NCI-H2107 (cell line): ENCODE measurements at regions not wholly inside any gene's neighbourhood (a gene's known extent, or its start where the extent isn't known, plus 50 kb on each side); places are given as distances from the start of the nearest gene placed in this dataset.
"Not testable (repeated sequence)": the region's sequence is repeated elsewhere in the genome, so short reads cannot be mapped to it uniquely, and the experiment has no call there.

Source experiments
- DNase-seq: peaks from one replicate; lab custom pipeline; 2025; lab: John Stamatoyannopoulos, UW

- no peak for DNase-seq
These were observed 725.1 kb downstream of the BRINP3 start for GRCh38 chr1:189752461-189752995.

- not testable (repeated sequence) for DNase-seq
These were observed 722.6 kb downstream of the BRINP3 start for GRCh38 chr1:189755100-189755499.

GRCh38 chr1:189764391-189765320 lies 713.0 kb downstream of the BRINP3 start:
- no peak for DNase-seq

GRCh38 chr1:189769448-189769847 lies 708.2 kb downstream of the BRINP3 start:
- DNase-seq, result no peak

- no peak for DNase-seq
These were observed 702.9 kb downstream of the BRINP3 start for GRCh38 chr1:189774721-189775287.

- DNase-seq, result no peak
These were observed 702.3 kb downstream of the BRINP3 start for GRCh38 chr1:189775343-189775742.

- no peak for DNase-seq
These were observed 698.6 kb downstream of the BRINP3 start for GRCh38 chr1:189779034-189779433.

- DNase-seq, result no peak
These were observed 695.4 kb downstream of the BRINP3 start for GRCh38 chr1:189782295-189782694.

GRCh38 chr1:189783456-189783855 lies 694.2 kb downstream of the BRINP3 start:
- no peak for DNase-seq

- no peak for DNase-seq
These were observed 690.9 kb downstream of the BRINP3 start for GRCh38 chr1:189786761-189787160.

GRCh38 chr1:189787201-189787600 lies 690.5 kb downstream of the BRINP3 start:
- no peak for DNase-seq

- no peak for DNase-seq
These were observed 687.3 kb downstream of the BRINP3 start for GRCh38 chr1:189790335-189790734.

GRCh38 chr1:189803364-189803763 lies 674.3 kb downstream of the BRINP3 start:
- DNase-seq, result no peak

GRCh38 chr1:189804352-189804751 lies 673.3 kb downstream of the BRINP3 start:
- DNase-seq, result no peak

- DNase-seq, result no peak
These were observed 671.9 kb downstream of the BRINP3 start for GRCh38 chr1:189805735-189806134.

GRCh38 chr1:189810639-189811038 lies 667.0 kb downstream of the BRINP3 start:
- not testable (repeated sequence) for DNase-seq

- no peak for DNase-seq
These were observed 665.7 kb downstream of the BRINP3 start for GRCh38 chr1:189811960-189812359.

- DNase-seq, result no peak
These were observed 661.1 kb downstream of the BRINP3 start for GRCh38 chr1:189816558-189816957.

GRCh38 chr1:189819751-189820150 lies 657.9 kb downstream of the BRINP3 start:
- no peak for DNase-seq

- no peak for DNase-seq
These were observed 655.8 kb downstream of the BRINP3 start for GRCh38 chr1:189821833-189822232.

- DNase-seq, result no peak
These were observed 642.9 kb downstream of the BRINP3 start for GRCh38 chr1:189834813-189835212.

- DNase-seq, result no peak
These were observed 630.1 kb downstream of the BRINP3 start for GRCh38 chr1:189847613-189848012.

GRCh38 chr1:189851806-189852367 lies 625.8 kb downstream of the BRINP3 start:
- peak; percentile 21 for DNase-seq
